Lower leg skin (tissue), 3 donors: ENCODE measurements at regions not wholly inside any gene's neighbourhood (a gene's known extent, or its start where the extent isn't known, plus 50 kb on each side); places are given as distances from the start of the nearest gene placed in this dataset.

Experiments
- CTCF ChIP-seq, 3 donors: fragments of 450-650 bp; IDR thresholded peaks; one replicate each; pipeline ENCODE4 v1.5.1; 2016; ENCODE audit warnings: antibody characterized with exemption in 3 of 3, mild to moderate bottlenecking in 3 of 3, moderate library complexity in 2 of 3
- POLR2A ChIP-seq, 2 donors: fragments of 450-650 bp; IDR thresholded peaks; one replicate each; pipeline ENCODE4 v1.6.1; 2016 to 2017; ENCODE audit warnings: antibody characterized with exemption in 2 of 2, mild to moderate bottlenecking in 1 of 2, moderate library complexity in 1 of 2

GRCh38 chr4:111923786-111924185 is 221.5 kb upstream of the FAM241A start:
- no peak for TF ChIP-seq CTCF (IDR thresholded peaks at IDR 0.05)
- no peak for TF ChIP-seq POLR2A (IDR thresholded peaks at IDR 0.05)
